ENCODE measurements at regions not wholly inside any gene's neighbourhood (a gene's known extent, or its start where the extent isn't known, plus 50 kb on each side); places are given as distances from the start of the nearest gene placed in this dataset.

DNA sequence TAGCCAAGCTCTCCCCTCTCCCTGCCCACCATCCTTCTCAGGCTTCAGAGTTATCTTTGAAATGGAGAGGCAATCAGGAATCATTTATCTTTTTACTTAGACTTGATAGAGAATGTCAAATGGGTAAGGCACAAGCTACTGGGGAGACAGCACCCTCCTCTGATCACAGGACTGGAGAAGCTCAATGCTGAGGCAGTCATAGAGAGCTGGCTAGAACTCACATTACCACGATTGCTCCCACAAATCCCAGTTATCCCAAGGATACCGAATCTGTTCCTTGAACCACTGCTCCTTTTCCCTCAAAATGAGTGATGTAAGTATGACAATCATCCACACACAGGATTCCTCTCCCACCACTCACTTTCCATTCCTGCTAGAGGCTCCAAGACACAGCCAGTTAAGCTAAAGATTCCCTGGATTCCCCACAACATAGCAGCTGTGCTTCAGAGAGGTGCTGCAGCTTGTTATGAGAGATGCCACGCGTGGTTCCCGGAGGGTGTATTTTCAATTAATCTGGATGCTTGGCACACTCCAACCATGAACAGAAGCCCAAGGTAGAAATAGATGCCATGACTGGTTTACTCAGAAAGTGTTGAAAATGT is 96.2 kb upstream of the VGLL2 start:
- DNase-seq = no peak

DNA sequence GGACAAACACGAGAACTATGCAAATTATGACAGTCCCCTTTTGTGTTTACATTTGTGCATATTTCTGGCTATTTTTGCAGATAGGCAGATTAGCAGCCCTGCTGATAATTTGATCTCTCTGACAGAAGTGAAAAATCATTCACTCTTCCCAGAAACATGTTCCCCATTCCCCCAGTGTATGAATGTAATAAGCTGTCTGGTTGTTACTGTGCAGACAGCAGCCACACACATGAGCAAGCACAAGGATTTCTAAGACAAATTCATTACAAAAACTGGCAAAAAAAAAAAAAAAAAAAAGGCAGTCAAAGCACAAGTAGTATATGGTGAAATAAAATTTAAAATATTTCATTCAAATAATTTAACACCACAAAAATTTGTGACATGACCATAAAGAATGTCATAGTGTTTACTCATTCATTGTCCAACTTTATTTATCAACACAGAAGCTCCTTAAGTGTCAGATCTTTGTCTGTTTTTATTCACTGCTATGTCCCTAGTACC is 95.5 kb upstream of the VGLL2 start:
- no peak for DNase-seq

DNA sequence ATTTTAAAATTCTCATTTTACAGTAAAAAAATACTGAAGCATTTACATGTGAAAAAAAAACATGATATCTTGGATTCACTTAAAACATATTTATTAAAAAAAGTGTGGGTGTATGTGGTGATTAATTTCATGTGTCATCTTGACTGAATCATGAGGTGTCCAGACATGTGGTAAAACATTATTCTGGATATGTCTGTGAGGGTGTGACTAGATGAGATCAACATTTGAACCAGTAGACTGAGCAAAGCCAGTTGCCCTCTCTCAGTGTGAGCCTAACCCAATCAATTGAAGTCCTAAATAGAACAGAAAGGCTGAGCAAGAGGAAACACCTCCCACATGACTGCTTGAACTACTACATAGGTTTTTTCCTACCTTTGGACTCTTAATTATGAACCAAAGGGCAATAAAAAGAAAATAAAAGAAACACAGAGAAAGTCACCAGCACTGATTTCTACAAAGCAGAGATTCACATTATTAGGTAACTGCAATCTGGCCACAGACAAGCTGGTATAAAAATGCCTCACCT is 90.5 kb upstream of the VGLL2 start:
- no peak for DNase-seq

DNA sequence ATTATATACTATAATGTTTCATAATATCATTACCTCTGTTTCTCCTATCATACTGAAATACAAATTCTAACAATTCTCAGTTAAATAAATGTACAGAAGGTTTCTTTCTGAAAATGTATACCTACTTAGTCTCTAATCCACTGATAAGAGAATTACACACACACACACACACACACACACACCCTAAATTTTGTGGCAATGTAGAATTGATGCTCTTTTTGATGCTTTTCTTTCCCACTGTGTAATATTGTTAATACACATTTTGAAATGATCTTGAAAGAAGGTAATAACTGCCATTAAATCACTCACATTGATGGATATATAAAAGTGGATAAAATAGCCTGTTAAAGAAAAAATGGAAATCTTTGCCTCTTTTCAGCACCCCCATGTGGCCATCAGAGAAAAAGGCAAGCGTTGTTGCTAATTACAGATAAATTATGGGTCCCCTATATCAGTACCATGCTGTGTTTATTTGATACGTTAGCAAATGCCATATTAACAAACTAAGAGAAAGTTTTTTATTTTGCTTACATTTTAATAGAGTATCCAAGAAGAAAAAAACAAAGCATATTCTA is 76.6 kb upstream of the VGLL2 start:
- DNase-seq = peak; percentile 19

DNA sequence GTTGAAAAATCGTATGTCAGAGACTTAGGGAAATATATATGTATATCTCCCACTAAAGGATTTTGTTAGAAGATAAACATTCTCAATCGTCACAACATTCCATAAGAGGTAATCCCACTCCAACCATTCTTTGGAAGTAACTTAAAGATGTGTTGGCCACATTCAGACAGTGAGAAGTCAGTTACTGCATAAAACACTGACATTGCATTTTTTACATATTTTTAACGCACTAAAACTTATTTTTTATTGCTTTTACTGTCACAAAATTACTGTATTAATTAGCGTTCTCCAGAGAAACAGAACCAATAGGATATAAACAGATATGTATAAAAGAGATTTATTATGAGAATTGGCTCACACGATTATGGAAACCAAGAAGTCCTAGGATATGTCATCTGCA is 74.3 kb upstream of the VGLL2 start:
- DNase-seq = no peak

DNA sequence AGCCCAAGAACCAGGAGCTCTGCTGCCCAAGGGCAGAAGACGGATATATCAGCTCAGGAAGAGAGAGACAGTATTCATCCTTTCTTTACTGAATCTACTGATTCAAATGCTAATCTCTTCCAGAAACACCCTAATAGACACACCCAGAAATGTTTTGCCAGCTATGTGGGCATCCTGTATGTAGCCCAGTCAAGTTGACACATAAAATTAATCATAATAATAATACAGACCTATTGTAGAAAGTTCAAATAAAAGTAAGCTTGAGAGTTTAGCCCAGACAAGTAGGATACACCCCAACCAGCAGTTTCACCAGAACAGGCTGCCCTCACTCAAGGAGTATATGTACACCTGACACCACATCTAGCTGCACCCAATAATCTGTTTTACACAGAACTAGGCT is 73.9 kb upstream of the VGLL2 start:
- DNase-seq = no peak

DNA sequence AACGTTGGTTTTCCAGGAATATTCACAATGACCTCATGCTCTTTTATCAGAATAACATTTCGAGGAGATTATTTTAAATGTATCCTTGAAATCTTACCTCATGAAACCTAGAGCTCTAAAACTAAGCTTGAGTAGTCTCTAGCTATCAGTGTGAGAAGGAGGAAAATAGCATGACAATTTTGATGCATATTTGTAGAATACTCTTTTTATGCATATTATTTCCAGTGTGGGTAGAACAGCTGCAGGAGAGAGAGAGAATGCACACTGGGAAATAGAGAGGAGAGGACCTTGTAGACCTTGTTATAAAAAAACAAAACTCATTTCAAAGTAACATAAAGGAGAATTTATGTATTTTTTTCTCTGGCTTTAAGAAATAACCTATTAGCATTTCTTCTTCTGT is 71.1 kb upstream of the VGLL2 start:
- no peak for DNase-seq

DNA sequence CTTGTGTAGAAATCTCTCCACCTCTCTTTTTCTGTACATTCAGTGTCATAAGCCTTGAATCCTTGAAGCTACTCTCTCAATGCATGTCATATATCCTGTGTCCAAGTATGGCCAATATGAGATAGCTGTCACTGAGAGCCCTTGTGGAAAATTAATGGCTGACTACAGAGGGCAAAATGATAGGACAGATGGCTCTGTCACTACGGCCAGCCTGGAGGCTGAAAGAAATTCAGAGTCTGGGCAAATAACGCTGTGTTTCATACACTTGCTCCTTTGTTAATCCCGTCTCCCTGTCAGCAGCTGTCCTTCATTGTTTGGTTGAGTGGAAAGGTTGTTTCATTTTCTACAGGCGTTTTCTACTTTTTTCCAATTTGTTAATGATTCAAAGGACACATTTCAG is 70.4 kb upstream of the VGLL2 start:
- no peak for DNase-seq

DNA sequence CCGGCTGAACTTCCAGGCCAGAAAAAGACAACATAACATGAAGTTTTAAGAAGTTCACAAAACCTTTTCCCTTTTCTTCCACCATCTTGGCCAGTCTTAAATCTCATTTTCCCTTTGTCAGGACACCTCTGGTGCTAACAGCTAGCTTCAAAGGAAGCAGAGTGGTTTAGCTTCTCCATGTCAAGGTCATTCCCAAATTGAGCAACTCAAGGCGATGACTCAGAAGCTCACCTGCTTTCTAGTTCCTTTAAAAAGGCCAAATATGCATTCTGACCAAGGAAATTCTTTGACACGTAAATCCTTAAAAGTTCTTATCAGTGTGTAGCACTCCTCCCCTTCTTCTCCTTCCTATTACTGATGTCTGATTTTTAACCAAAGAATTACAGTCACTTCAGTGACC is 69.6 kb upstream of the VGLL2 start:
- no peak for DNase-seq

DNA sequence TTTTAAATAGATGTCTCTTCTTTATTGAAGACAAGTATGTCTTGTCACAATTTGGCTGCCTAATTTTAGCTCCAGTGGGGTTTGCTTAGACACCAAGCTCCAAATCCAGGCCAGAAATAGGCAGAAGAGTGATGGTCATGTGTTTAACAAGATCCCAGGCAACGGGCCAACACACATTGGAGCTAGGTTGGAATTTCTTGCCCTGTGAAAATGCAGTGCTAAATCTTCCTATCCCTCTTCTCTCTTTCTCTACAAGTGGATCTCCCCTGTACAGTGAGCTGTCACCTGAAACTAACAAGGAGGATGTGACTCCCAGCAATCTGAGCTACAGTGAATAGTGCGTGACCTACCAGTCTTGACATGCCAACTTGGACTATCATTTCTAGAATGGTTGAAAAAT is 65.3 kb upstream of the VGLL2 start:
- DNase-seq = no peak

DNA sequence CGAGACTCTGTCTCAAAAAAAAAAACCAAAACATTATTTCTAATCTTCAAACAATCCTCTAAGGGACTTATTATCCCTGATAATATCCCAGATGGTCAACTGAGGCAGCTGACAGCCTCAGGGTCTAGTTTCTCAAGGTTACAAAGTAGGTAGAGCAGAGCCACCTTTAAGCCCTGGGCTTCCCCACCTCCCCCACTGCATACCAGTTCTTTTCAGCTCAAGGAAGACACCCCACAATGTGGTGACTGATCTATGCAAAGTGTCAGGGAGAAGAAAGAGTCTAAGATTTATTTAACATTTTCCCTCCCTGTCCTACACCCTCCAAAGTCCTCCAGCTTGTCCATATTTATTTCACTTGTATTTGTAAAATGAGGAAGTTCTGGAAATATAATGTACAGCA is 60.5 kb upstream of the VGLL2 start:
- no peak for DNase-seq

DNA sequence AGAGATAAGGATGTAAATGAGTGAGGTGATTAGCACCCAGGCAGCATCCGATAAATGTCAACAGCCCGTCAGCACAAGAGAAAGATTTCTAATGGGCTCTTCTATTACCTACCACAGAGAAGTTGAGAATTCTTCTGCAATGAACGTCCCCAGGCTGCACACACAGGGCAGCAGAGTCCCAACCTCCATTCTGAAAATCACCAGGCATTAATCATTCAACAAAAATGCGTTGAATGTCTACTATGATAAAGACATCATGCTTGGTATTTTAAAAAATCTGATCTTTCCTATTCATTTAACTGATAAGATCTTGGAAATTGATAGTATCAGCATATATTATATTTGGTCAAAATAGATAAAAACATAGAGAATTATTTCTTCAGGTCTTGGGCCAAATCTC is 59.5 kb upstream of the VGLL2 start:
- DNase-seq = no peak

DNA sequence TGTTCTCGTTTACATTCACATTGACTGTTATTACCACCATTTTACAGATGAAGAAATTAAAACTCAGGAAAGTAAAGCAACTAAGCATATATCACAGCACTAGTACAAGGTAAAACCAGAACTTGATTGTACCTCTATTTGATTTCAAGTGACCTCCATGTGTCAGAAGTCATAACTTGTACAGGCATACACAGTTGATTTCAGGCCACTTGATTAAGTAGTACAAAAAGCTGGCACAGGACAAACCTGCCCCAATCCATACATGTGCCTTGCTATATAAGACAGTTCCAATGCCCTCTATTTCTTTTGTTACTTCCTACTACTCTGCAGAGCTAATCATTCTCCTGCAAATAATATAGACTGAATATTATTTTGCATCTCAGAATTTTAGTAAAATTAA is 58.8 kb upstream of the VGLL2 start:
- DNase-seq = no peak

DNA sequence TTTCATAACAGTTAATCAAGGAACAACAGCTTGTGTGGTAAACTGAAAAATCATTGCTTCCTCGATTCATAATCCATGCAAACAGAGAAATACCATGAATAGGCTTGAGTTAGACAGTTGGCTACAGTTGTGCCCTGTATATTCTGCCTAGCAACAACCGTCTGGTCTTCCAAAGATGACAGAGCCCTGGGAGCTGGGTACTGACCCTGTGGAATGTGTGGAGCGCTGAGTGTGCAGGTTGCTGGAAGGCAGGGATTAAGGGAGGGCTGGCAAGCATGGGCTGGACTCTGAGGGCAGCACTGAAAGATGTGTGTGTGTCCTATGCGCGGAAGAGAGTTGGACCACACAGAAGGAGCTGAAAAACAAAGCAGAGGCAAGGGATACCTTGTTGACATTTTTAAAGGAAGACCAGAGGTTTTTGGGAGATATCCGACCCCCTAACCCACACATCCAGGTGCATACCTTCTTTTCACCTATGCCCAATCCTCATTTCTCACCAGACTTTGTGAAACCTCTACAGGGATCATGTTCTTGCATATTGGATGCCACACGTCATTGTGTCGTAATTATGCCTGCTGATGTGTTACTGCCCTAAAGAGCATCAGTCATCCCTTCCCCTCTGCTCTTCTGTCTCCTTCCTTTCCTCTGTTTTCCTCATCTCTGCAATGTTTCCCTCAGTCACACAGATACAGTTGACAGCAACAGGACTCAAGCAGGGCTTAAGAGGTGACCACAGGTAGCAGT is 58.2 kb upstream of the VGLL2 start:
- peak; percentile 4 for DNase-seq

DNA sequence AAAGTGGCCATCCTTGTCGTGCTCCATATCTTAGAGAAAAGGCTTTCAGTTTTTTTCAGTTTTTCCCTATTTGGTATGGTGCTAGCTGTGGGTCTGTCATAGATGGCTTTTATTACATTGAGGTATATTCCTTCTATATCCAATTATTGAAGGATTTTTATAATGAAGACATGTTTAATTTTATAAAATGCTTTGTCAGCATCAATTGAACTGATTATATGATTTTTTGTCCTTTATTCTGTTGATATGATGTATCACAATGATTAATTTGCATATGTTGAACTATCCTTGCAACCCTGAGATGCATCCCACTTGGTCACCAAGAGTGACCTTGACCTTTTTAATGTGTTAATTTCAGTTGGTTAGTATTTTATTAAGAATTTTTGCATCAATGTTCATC is 55.1 kb upstream of the VGLL2 start:
- no peak for DNase-seq

DNA sequence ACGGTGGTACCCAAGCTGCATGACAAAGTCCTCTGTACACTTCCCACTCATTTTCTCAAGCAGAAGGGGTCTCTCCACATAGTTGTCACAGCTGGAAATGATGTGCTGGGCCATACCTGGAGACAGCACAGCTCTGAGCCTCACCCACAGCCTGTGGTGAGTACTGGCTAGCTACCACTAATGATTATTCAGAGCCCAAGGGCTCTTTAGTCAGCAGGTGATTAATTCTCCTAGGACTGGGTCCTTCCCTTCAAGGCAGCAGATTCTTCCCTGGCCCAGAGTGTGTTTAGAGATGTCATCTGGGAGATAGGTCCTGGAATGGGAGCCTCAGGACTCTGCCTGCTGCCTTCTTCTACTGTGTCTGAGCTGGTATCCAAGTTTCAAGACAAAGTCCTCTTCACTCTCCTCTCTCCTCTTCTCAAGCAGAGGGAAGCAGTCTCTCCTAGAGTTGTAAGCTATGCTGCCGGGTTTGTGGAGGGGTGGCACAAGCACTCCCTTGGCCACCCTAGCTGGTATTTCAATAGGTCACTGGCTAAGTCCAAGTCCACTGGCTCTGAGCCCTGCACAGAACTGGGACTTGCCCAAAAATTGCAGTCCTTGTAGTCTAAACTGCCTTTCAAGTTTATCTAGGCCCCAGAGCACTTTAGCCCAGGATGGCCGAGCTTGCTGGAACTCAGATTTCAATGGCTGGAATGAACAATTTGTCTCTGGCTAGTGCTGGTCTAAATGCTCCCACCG is 49.8 kb upstream of the VGLL2 start:
- DNase-seq = no peak
